HepG2 (cell line): ENCODE measurements at regions not wholly inside any gene's neighbourhood (a gene's known extent, or its start where the extent isn't known, plus 50 kb on each side); places are given as distances from the start of the nearest gene placed in this dataset.

Source experiments
- ATAC-seq: fragments of 200-7000 bp; cut with Tn5 transposase; 3 replicates; pipeline ENCODE4 v1.9.1; 2020; ENCODE audit warnings: mild to moderate bottlenecking, moderate library complexity
- BruUV-seq: library from RNA; stranded (reverse); fragments of 400-500 nt; replicated peaks from 2 replicates; lab custom pipeline; 2021; lab: Mats Ljungman, UMichigan
- CTCF ChIA-PET: fragments of 300-600 bp; formaldehyde crosslinking; extraction: SDS; loops from one replicate; lab custom pipeline; 2021; ENCODE audit warnings: low total read pairs, inconsistent platforms, low intra/inter-chr PET ratio; lab: Yijun Ruan, JAX
- POLR2A ChIA-PET: fragments of 350-600 bp; sonication (Branson Sonifier 250); formaldehyde crosslinking; loops from one replicate; lab custom pipeline; 2020; ENCODE audit warnings: antibody characterized with exemption, inconsistent platforms; lab: Yijun Ruan, JAX
- DNase-seq: peaks from one replicate; pipeline ENCODE4 v3.0.0-alpha.2; 2015; ENCODE audit warnings: low spot score
- FAIRE-seq: peaks from 3 replicates; lab custom pipeline; 2011; peaks lifted over from hg19 to GRCh38; lab: Jason Lieb, UNC
- H2AFZ ChIP-seq: one replicate; pipeline ENCODE4 v1.6.1; 2011; ENCODE audit warnings: low read length, inconsistent platforms
- H3K27ac ChIP-seq: fragments of 300-600 bp; 3 replicates; pipeline ENCODE4 v1.8.0; 2011; ENCODE audit warnings: mixed run types, mild to moderate bottlenecking, mixed read lengths, low read length, inconsistent platforms; ENCODE audit not compliant: insufficient read depth; ENCODE audit errors: extremely low read length
- H3K27me3 ChIP-seq, 2 experiments: fragments of 200-600 bp in 1 of 2; 2 replicates in 1 of 2; 3 replicates in 1 of 2; pipeline versions ENCODE4 v1.6.0 to v1.8.0; 2011; ENCODE audit warnings: low read length in 2 of 2, mild to moderate bottlenecking in 2 of 2, moderate library complexity in 2 of 2, inconsistent platforms in 1 of 2; ENCODE audit not compliant: insufficient read depth in 2 of 2, control insufficient read depth in 1 of 2
- H3K36me3 ChIP-seq, 2 experiments: fragments of 200-600 bp in 1 of 2; replicated peaks in 1 of 2; 2 replicates in 1 of 2; 3 replicates in 1 of 2; pipeline versions ENCODE4 v1.5.1 to v1.8.0; 2011; ENCODE audit warnings: low read length in 2 of 2, inconsistent platforms in 1 of 2; ENCODE audit not compliant: insufficient read depth in 2 of 2, control insufficient read depth in 1 of 2
- H3K4me1 ChIP-seq: 2 replicates; pipeline ENCODE4 v1.5.1; 2012; ENCODE audit warnings: low read length, inconsistent platforms; ENCODE audit not compliant: insufficient read depth
- H3K4me2 ChIP-seq: 2 replicates; pipeline ENCODE4 v1.6.0; 2011; ENCODE audit warnings: low read depth, low read length, inconsistent platforms
- H3K4me3 ChIP-seq, 3 experiments: fragments of 200-600 bp in 1 of 3; sonication (generic), shearing (Covaris generic) in 1 of 3; replicated peaks in 1 of 3; 2 replicates each; pipeline ENCODE4 v1.5.1; 2011 to 2016; ENCODE audit warnings: low read length in 3 of 3, inconsistent platforms in 2 of 3, low read depth in 2 of 3, mild to moderate bottlenecking in 2 of 3, control low read depth in 1 of 3, mixed read lengths in 1 of 3; ENCODE audit not compliant: insufficient read depth in 1 of 3
- H3K79me2 ChIP-seq: one replicate; pipeline ENCODE4 v1.6.1; 2011; ENCODE audit warnings: low read length, inconsistent platforms; ENCODE audit not compliant: insufficient read depth
- H3K9ac ChIP-seq: 2 replicates; pipeline ENCODE4 v1.6.0; 2011; ENCODE audit warnings: mild to moderate bottlenecking, low read depth, low read length, inconsistent platforms; ENCODE audit not compliant: insufficient read depth
- H3K9me3 ChIP-seq: 2 replicates; pipeline ENCODE4 v1.5.1; 2012; ENCODE audit warnings: mild to moderate bottlenecking, low read length
- H4K20me1 ChIP-seq: 2 replicates; pipeline ENCODE4 v1.6.0; 2011; ENCODE audit warnings: inconsistent platforms, mild to moderate bottlenecking, low read length, moderate library complexity; ENCODE audit not compliant: insufficient read depth
- FOSL1 ChIP-seq: sonication (generic); formaldehyde crosslinking; IDR thresholded peaks from 2 replicates; pipeline ENCODE4 v1.9.0; 2021; ENCODE audit warnings: missing genetic modification reagents, borderline replicate concordance
- MAFG ChIP-seq: sonication (generic); formaldehyde crosslinking; IDR thresholded peaks from 2 replicates; pipeline ENCODE4 v1.5.1; 2020; ENCODE audit warnings: mild to moderate bottlenecking, missing genetic modification reagents
- MAZ ChIP-seq, 2 experiments: sonication (generic) in 1 of 2; formaldehyde crosslinking in 1 of 2; IDR thresholded peaks; 2 replicates each; pipeline versions ENCODE4 v1.5.0 to v1.6.1; 2012 to 2020; ENCODE audit warnings: low read depth in 2 of 2, mild to moderate bottlenecking in 2 of 2, borderline replicate concordance in 1 of 2, improper control_type of control experiment in 1 of 2, low read length in 1 of 2, missing genetic modification reagents in 1 of 2, moderate library complexity in 1 of 2
- NCOR1 ChIP-seq: fragments of 200-600 bp; sonication (generic); IDR thresholded peaks from 2 replicates; pipeline ENCODE4 v1.7.0; 2017; ENCODE audit warnings: antibody characterized with exemption, low read length, borderline replicate concordance
- NFYC ChIP-seq: IDR thresholded peaks from 2 replicates; pipeline ENCODE4 v1.6.1; 2016; ENCODE audit warnings: missing genetic modification reagents, missing compliant biosample characterization
- POGZ ChIP-seq: sonication (generic); formaldehyde crosslinking; IDR thresholded peaks from 2 replicates; pipeline ENCODE4 v1.4.0; 2020; ENCODE audit warnings: mild to moderate bottlenecking, missing genetic modification reagents
- SCMH1 ChIP-seq: sonication (generic); formaldehyde crosslinking; IDR thresholded peaks from 2 replicates; pipeline ENCODE4 v1.9.0; 2021; ENCODE audit warnings: missing genetic modification reagents, mild to moderate bottlenecking, borderline replicate concordance
- ZNF343 ChIP-seq: sonication (generic); formaldehyde crosslinking; IDR thresholded peaks from 2 replicates; pipeline ENCODE4 v1.4.0; 2020; ENCODE audit warnings: mild to moderate bottlenecking, missing genetic modification reagents
- ZNF607 ChIP-seq: sonication (generic); formaldehyde crosslinking; IDR thresholded peaks from 2 replicates; pipeline ENCODE4 v1.5.1; 2020; ENCODE audit warnings: missing genetic modification reagents, mild to moderate bottlenecking, borderline replicate concordance
- ZNF614 ChIP-seq: IDR thresholded peaks from 2 replicates; pipeline ENCODE4 v1.6.1; 2018; ENCODE audit warnings: missing biosample characterization, missing genetic modification reagents, inconsistent platforms, borderline replicate concordance
- WGBS: methylation state at CpG from one replicate; pipeline ENCODE4 v1.1.6; 2017; ENCODE audit warnings: low lambda C conversion rate; 5-methylcytosine and 5-hydroxymethylcytosine counted together
- in situ Hi-C: cut with HindIII; loops from 2 replicates; pipeline ENCODE4 v1.10.0; 2017; ENCODE audit warnings: low pct_unique_long_range_greater_than_20kb; ENCODE audit not compliant: extremely low pct_ligation_motif_present
- intact Hi-C: fragments of 100-400 bp; cut with micrococcal nuclease; formaldehyde crosslinking; loops from one replicate; pipeline ENCODE4 v1.10.0; 2022; ENCODE audit not compliant: unreplicated experiment
- TF ChIP-seq, protein P1 (sequence below): sonication (generic); formaldehyde crosslinking; IDR thresholded peaks from 2 replicates; pipeline ENCODE4 v1.5.0; 2020; ENCODE audit warnings: mild to moderate bottlenecking, missing genetic modification reagents
- TF ChIP-seq, protein P2 (sequence below): IDR thresholded peaks from 2 replicates; pipeline ENCODE4 v1.6.1; 2018; ENCODE audit warnings: missing genetic modification reagents
- TF ChIP-seq, protein P3 (sequence below): sonication (generic); formaldehyde crosslinking; IDR thresholded peaks from 2 replicates; pipeline ENCODE4 v1.8.0; 2022; ENCODE audit warnings: missing genetic modification reagents, mild to moderate bottlenecking, borderline replicate concordance

DNA sequence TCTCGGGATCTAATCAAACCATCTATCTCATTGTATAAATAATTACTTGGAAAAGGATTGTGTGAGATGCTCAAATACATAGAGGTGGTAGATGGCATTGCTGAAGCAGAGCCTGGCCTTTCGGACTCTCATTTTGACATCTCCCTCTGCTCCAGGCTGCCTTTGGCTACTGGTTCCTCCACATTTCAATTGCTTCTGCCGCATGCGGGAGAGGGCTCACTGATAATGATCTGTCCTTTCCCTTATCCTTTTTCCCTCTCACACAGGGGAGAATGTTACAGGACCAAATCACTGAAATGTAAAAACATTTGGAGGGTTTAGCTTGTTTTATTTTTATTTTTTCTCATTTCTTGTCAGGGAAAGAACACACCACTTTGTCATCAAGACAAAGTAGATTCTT is 380.6 kb upstream of the UBE2E3 start:
- Histone ChIP-seq H4K20me1 (no peaks in the 10 kb centered on the region), H3K79me2 (no peaks in the 10 kb centered on the region), H3K4me1 (no peaks in the 10 kb centered on the region), H3K27ac (no peak overlapping the region), H2AFZ (no peak overlapping the region), H3K27me3 (no peaks in the 10 kb centered on the region), H3K4me3 (no peak overlapping the region), H3K9me3 (no peaks in the 10 kb centered on the region), H3K9ac (no peak overlapping the region), H3K4me2 (no peak overlapping the region), H3K36me3 (no peaks in the 10 kb centered on the region)
- CTCF ChIA-PET, result no interaction called here
- no peak for ATAC-seq
- DNase-seq, result no peak
- intact Hi-C loops, result loop anchor here (5.0 to 10.0 kb wide), 3 partner anchors 195 to 382 kb away; partner anchors contain the start of gene UBE2E3
- FAIRE-seq, result no peak
- BruUV-seq, result no TSS peak
- WGBS, result 13% methylated on average over 4 of the region's 4 CpGs
- TF ChIP-seq FOSL1 (CRISPR knock-in tag) (no peak), SCMH1 (CRISPR knock-in tag) (no peak), NCOR1 (no peak), ZNF343 (CRISPR knock-in tag) (no peak), MAZ (IDR thresholded peaks at IDR 0.05; ENCODE audit: borderline replicate concordance, low read depth, low read length) (no peak), MAZ (CRISPR knock-in tag; IDR thresholded peaks at IDR 0.05; ENCODE audit: low read depth) (no peak), ZNF614 (CRISPR knock-in tag) (no peak), POGZ (CRISPR knock-in tag) (no peak), NFYC (no peak), ZNF607 (no peak), MAFG (CRISPR knock-in tag) (no peak)
- TF ChIP-seq, protein P1, sequence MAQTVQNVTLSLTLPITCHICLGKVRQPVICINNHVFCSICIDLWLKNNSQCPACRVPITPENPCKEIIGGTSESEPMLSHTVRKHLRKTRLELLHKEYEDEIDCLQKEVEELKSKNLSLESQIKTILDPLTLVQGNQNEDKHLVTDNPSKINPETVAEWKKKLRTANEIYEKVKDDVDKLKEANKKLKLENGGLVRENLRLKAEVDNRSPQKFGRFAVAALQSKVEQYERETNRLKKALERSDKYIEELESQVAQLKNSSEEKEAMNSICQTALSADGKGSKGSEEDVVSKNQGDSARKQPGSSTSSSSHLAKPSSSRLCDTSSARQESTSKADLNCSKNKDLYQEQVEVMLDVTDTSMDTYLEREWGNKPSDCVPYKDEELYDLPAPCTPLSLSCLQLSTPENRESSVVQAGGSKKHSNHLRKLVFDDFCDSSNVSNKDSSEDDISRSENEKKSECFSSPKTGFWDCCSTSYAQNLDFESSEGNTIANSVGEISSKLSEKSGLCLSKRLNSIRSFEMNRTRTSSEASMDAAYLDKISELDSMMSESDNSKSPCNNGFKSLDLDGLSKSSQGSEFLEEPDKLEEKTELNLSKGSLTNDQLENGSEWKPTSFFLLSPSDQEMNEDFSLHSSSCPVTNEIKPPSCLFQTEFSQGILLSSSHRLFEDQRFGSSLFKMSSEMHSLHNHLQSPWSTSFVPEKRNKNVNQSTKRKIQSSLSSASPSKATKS (CRISPR knock-in tag), result no peak
- TF ChIP-seq, protein P2, sequence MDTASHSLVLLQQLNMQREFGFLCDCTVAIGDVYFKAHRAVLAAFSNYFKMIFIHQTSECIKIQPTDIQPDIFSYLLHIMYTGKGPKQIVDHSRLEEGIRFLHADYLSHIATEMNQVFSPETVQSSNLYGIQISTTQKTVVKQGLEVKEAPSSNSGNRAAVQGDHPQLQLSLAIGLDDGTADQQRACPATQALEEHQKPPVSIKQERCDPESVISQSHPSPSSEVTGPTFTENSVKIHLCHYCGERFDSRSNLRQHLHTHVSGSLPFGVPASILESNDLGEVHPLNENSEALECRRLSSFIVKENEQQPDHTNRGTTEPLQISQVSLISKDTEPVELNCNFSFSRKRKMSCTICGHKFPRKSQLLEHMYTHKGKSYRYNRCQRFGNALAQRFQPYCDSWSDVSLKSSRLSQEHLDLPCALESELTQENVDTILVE (CRISPR knock-in tag), result no peak
- TF ChIP-seq, protein P3, sequence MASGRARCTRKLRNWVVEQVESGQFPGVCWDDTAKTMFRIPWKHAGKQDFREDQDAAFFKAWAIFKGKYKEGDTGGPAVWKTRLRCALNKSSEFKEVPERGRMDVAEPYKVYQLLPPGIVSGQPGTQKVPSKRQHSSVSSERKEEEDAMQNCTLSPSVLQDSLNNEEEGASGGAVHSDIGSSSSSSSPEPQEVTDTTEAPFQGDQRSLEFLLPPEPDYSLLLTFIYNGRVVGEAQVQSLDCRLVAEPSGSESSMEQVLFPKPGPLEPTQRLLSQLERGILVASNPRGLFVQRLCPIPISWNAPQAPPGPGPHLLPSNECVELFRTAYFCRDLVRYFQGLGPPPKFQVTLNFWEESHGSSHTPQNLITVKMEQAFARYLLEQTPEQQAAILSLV (CRISPR knock-in tag), result no peak
- in situ Hi-C loops, result loop anchor here (10.0 kb wide), 1 partner anchor 455 kb away; no protein-coding TSS in a partner anchor
- POLR2A ChIA-PET, result no interaction called here
